CD4-positive, alpha-beta T cell treated with Interleukin-17A for 1 hour (primary cell): ENCODE measurements at regions not wholly inside any gene's neighbourhood (a gene's known extent, or its start where the extent isn't known, plus 50 kb on each side); places are given as distances from the start of the nearest gene placed in this dataset.
"Not testable (repeated sequence)": the region's sequence is repeated elsewhere in the genome, so short reads cannot be mapped to it uniquely, and the experiment has no call there.

Source experiments
- DNase-seq: peaks from one replicate; pipeline ENCODE4 v3.0.0-alpha.2; 2020

GRCh38 chr1:60886090-60886489 lies 196.3 kb upstream of the NFIA start:
- no peak for DNase-seq

- no peak for DNase-seq
Observed at GRCh38 chr1:60880202-60880601, 202.2 kb upstream of the NFIA start.

- no peak for DNase-seq
Observed at GRCh38 chr1:60878323-60878722, 204.0 kb upstream of the NFIA start.

GRCh38 chr1:60877376-60877775 lies 205.0 kb upstream of the NFIA start:
- DNase-seq, result no peak

- DNase-seq, result no peak
Observed at GRCh38 chr1:60876952-60877351, 205.4 kb upstream of the NFIA start.

- no peak for DNase-seq
Observed at GRCh38 chr1:60875138-60875537, 207.2 kb upstream of the NFIA start.

- DNase-seq, result no peak
Observed at GRCh38 chr1:60874718-60875117, 207.6 kb upstream of the NFIA start.

GRCh38 chr1:60873396-60873795 lies 209.0 kb upstream of the NFIA start:
- DNase-seq, result not testable (repeated sequence)

- DNase-seq, result no peak
Observed at GRCh38 chr1:60872426-60873054, 209.8 kb upstream of the NFIA start.

- DNase-seq, result no peak
Observed at GRCh38 chr1:60870269-60870865, 212.0 kb upstream of the NFIA start.

GRCh38 chr1:60868901-60869663 lies 213.3 kb upstream of the NFIA start:
- DNase-seq, result no peak

- DNase-seq, result no peak
Observed at GRCh38 chr1:60867782-60868181, 214.6 kb upstream of the NFIA start.

- DNase-seq, result no peak
Observed at GRCh38 chr1:60866917-60867531, 215.3 kb upstream of the NFIA start.

GRCh38 chr1:60866226-60866900 lies 216.0 kb upstream of the NFIA start:
- no peak for DNase-seq

- DNase-seq, result no peak
Observed at GRCh38 chr1:60865166-60865565, 217.2 kb upstream of the NFIA start.

- DNase-seq, result no peak
Observed at GRCh38 chr1:60864722-60865121, 217.6 kb upstream of the NFIA start.

GRCh38 chr1:60863131-60863530 lies 219.2 kb upstream of the NFIA start:
- no peak for DNase-seq

GRCh38 chr1:60861961-60862567 lies 220.3 kb upstream of the NFIA start:
- DNase-seq, result no peak

GRCh38 chr1:60859111-60859510 lies 223.2 kb upstream of the NFIA start:
- DNase-seq, result no peak

GRCh38 chr1:60857851-60858250 lies 224.5 kb upstream of the NFIA start:
- DNase-seq, result no peak

GRCh38 chr1:60850084-60850483 lies 232.3 kb upstream of the NFIA start:
- DNase-seq, result no peak

GRCh38 chr1:60849401-60849800 lies 233.0 kb upstream of the NFIA start:
- DNase-seq, result no peak
